DND-41 (cell line): ENCODE measurements at regions not wholly inside any gene's neighbourhood (a gene's known extent, or its start where the extent isn't known, plus 50 kb on each side); places are given as distances from the start of the nearest gene placed in this dataset.

ENCODE experiments used
- EZH2 ChIP-seq: IDR thresholded peaks from 3 replicates; pipeline ENCODE4 v1.6.1; 2012; ENCODE audit warnings: borderline replicate concordance, low read depth, mild to moderate bottlenecking, moderate library complexity, low read length, inconsistent platforms; ENCODE audit not compliant: severe bottlenecking
- TF ChIP-seq, protein P1 (sequence below): IDR thresholded peaks from 2 replicates; pipeline ENCODE4 v1.5.1; 2012; ENCODE audit warnings: borderline replicate concordance, low read length, moderate library complexity, mild to moderate bottlenecking; ENCODE audit not compliant: poor library complexity, severe bottlenecking; ENCODE audit errors: extremely low read depth

DNA sequence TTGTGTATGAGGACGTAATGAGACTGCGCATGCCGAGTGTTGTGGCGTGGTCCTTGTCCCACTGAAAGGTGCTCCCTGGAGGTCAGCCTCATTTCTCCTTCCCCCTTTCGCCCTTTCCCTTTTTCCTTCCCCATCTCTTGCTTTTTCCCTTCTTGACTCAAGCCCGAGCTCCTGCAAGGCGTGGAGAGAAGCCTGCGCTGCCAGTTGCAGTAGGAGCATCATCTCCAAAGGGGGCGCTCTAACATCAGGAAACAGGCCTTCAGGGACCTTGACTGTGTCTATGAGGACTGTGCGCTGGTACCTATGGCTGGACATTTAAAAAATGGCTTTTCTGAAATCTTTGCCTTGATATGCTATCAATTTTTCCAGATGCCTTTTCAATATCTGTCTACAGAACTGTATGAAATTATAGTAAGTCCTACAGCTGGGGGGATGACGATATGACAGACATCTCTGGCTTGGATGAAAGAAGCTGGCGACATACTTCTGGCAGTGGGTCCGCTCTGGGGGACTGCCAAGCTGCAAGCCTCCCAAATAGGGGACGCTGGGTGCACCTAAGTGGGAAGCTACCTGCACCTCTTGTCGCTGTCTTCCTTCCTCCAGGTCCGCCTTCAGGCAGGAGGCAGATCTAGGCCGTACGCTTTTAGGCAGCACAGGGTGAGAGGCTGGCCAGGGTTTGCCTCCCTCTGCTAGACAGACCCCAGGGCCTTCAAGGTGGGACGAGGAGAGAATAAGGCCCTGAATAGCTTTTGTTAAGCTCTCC is 96.5 kb downstream of the NXPE2 start:
- TF ChIP-seq, protein P1, sequence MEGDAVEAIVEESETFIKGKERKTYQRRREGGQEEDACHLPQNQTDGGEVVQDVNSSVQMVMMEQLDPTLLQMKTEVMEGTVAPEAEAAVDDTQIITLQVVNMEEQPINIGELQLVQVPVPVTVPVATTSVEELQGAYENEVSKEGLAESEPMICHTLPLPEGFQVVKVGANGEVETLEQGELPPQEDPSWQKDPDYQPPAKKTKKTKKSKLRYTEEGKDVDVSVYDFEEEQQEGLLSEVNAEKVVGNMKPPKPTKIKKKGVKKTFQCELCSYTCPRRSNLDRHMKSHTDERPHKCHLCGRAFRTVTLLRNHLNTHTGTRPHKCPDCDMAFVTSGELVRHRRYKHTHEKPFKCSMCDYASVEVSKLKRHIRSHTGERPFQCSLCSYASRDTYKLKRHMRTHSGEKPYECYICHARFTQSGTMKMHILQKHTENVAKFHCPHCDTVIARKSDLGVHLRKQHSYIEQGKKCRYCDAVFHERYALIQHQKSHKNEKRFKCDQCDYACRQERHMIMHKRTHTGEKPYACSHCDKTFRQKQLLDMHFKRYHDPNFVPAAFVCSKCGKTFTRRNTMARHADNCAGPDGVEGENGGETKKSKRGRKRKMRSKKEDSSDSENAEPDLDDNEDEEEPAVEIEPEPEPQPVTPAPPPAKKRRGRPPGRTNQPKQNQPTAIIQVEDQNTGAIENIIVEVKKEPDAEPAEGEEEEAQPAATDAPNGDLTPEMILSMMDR, result peak; percentile 62
- TF ChIP-seq EZH2, result no peak
